IMR-90 (cell line): ENCODE measurements at regions not wholly inside any gene's neighbourhood (a gene's known extent, or its start where the extent isn't known, plus 50 kb on each side); places are given as distances from the start of the nearest gene placed in this dataset.

ENCODE experiments used
- ATAC-seq: fragments of 200-7000 bp; cut with Tn5 transposase; 2 replicates; pipeline ENCODE4 v1.9.1; 2020; ENCODE audit warnings: low read depth, mild to moderate bottlenecking, moderate library complexity
- BruUV-seq: library from RNA; stranded (reverse); fragments of 400-500 nt; replicated peaks from 2 replicates; lab custom pipeline; 2021; lab: Mats Ljungman, UMichigan
- CTCF ChIA-PET: fragments of 300-600 bp; formaldehyde crosslinking; extraction: SDS; loops from one replicate; lab custom pipeline; 2021; ENCODE audit warnings: antibody characterized with exemption; lab: Yijun Ruan, JAX
- POLR2A ChIA-PET: fragments of 300-600 bp; sonication (Branson Sonifier 250); formaldehyde crosslinking; loops from one replicate; lab custom pipeline; 2022; ENCODE audit warnings: antibody characterized with exemption; ENCODE audit not compliant: unreplicated experiment; lab: Charles Lee
- DNase-seq: peaks from one replicate; pipeline ENCODE4 v3.0.0; 2013
- H2AFZ ChIP-seq: replicated peaks from 2 replicates; pipeline ENCODE3; 2013; ENCODE audit warnings: low read length, mild to moderate bottlenecking; ENCODE audit not compliant: poor library complexity
- H2AK5ac ChIP-seq: 2 replicates; pipeline ENCODE4 v1.6.1; 2013; ENCODE audit warnings: low read depth, low read length, inconsistent platforms
- H2AK9ac ChIP-seq: replicated peaks from 2 replicates; pipeline ENCODE3; 2013; ENCODE audit warnings: mild to moderate bottlenecking, low read depth, low read length, moderate library complexity; ENCODE audit not compliant: poor library complexity
- H2BK120ac ChIP-seq: 2 replicates; pipeline ENCODE4 v1.6.1; 2013; ENCODE audit warnings: low read depth, low read length, inconsistent platforms
- H2BK15ac ChIP-seq: 3 replicates; pipeline ENCODE4 v1.6.1; 2013; ENCODE audit warnings: low read depth, low read length, inconsistent platforms
- H2BK20ac ChIP-seq: 2 replicates; pipeline ENCODE4 v1.6.1; 2013; ENCODE audit warnings: low read depth, mild to moderate bottlenecking, inconsistent platforms, low read length, moderate library complexity
- H2BK5ac ChIP-seq: 2 replicates; pipeline ENCODE4 v1.6.1; 2013; ENCODE audit warnings: mild to moderate bottlenecking, low read depth, low read length, inconsistent platforms; ENCODE audit not compliant: poor library complexity, severe bottlenecking
- H3K14ac ChIP-seq: replicated peaks from 2 replicates; pipeline ENCODE4 v1.6.1; 2013; ENCODE audit warnings: low read depth, low read length, inconsistent platforms
- H3K18ac ChIP-seq: 2 replicates; pipeline ENCODE4 v1.6.1; 2013; ENCODE audit warnings: low read depth, low read length, control low read depth
- H3K23ac ChIP-seq: 2 replicates; pipeline ENCODE4 v1.6.1; 2013; ENCODE audit warnings: low read depth, low read length, inconsistent platforms
- H3K27ac ChIP-seq: 2 replicates; pipeline ENCODE4 v1.5.1; 2013; ENCODE audit warnings: mild to moderate bottlenecking, control low read depth, low read length; ENCODE audit not compliant: insufficient read depth
- H3K27me3 ChIP-seq: 2 replicates; pipeline ENCODE4 v1.6.1; 2013; ENCODE audit warnings: low read length; ENCODE audit not compliant: control insufficient read depth, insufficient read depth
- H3K36me3 ChIP-seq: 2 replicates; pipeline ENCODE4 v1.6.1; 2013; ENCODE audit warnings: low read length, mixed read lengths; ENCODE audit not compliant: control insufficient read depth, insufficient read depth
- H3K4ac ChIP-seq: 2 replicates; pipeline ENCODE4 v1.6.1; 2013; ENCODE audit warnings: low read depth, low read length, inconsistent platforms
- H3K4me1 ChIP-seq: 2 replicates; pipeline ENCODE4 v1.6.1; 2013; ENCODE audit warnings: low read length, mixed read lengths; ENCODE audit not compliant: control insufficient read depth, insufficient read depth
- H3K4me2 ChIP-seq: 2 replicates; pipeline ENCODE4 v1.6.1; 2013; ENCODE audit warnings: low read depth, mild to moderate bottlenecking, control low read depth, low read length, moderate library complexity
- H3K4me3 ChIP-seq: 2 replicates; pipeline ENCODE4 v1.5.1; 2013; ENCODE audit warnings: low read depth, mild to moderate bottlenecking, control low read depth, low read length, moderate library complexity; ENCODE audit not compliant: insufficient read depth
- H3K56ac ChIP-seq: 2 replicates; pipeline ENCODE4 v1.6.1; 2013; ENCODE audit warnings: low read length, inconsistent platforms; ENCODE audit not compliant: insufficient read depth; ENCODE audit errors: extremely low read depth
- H3K79me1 ChIP-seq, 2 experiments: 2 replicates each; pipeline ENCODE4 v1.6.1; 2013; ENCODE audit warnings: low read length in 2 of 2, inconsistent platforms in 1 of 2, low read depth in 1 of 2
- H3K9ac ChIP-seq: 2 replicates; pipeline ENCODE4 v1.6.1; 2013; ENCODE audit warnings: low read depth, low read length, control low read depth
- H3K9me1 ChIP-seq: 2 replicates; pipeline ENCODE4 v1.6.1; 2013; ENCODE audit warnings: low read length, inconsistent platforms; ENCODE audit not compliant: insufficient read depth
- H3K9me3 ChIP-seq: 2 replicates; pipeline ENCODE4 v1.6.1; 2013; ENCODE audit warnings: low read length; ENCODE audit not compliant: control insufficient read depth, insufficient read depth
- H4K20me1 ChIP-seq: 2 replicates; pipeline ENCODE4 v1.6.1; 2013; ENCODE audit warnings: low read length, inconsistent platforms; ENCODE audit not compliant: insufficient read depth
- H4K5ac ChIP-seq: 2 replicates; pipeline ENCODE4 v1.6.1; 2013; ENCODE audit warnings: mild to moderate bottlenecking, low read depth, low read length, control low read depth
- H4K8ac ChIP-seq, 2 experiments: 2 replicates each; pipeline ENCODE4 v1.6.1; 2013; ENCODE audit warnings: low read depth in 2 of 2, low read length in 2 of 2, control low read depth in 1 of 2, inconsistent platforms in 1 of 2
- H4K91ac ChIP-seq: 2 replicates; pipeline ENCODE4 v1.6.1; 2013; ENCODE audit warnings: low read depth, low read length, inconsistent platforms; ENCODE audit not compliant: insufficient read depth
- BHLHE40 ChIP-seq: fragments of 150-350 bp; IDR thresholded peaks from 2 replicates; pipeline ENCODE4 v1.6.1; 2016; ENCODE audit warnings: mild to moderate bottlenecking, low read depth, low read length
- CEBPB ChIP-seq: IDR thresholded peaks from 2 replicates; pipeline ENCODE4 v1.6.1; 2012; ENCODE audit warnings: low read depth, low read length, improper control_type of control experiment
- CHD1 ChIP-seq: IDR thresholded peaks from 2 replicates; pipeline ENCODE4 v1.6.1; 2012; ENCODE audit warnings: low read depth, low read length, improper control_type of control experiment
- CTCF ChIP-seq: conservative IDR thresholded peaks from 2 replicates; pipeline ENCODE4 v1.5.1; 2012; ENCODE audit warnings: mild to moderate bottlenecking, low read depth, low read length, improper control_type of control experiment
- ELK1 ChIP-seq: fragments of 150-350 bp; IDR thresholded peaks from 2 replicates; pipeline ENCODE4 v1.6.1; 2016; ENCODE audit warnings: low read depth, mild to moderate bottlenecking, low read length, moderate library complexity, borderline replicate concordance
- FOS ChIP-seq: fragments of 150-350 bp; IDR thresholded peaks from 2 replicates; pipeline ENCODE4 v1.6.1; 2016; ENCODE audit warnings: low read depth, low read length
- MAFK ChIP-seq: IDR thresholded peaks from 2 replicates; pipeline ENCODE4 v1.6.1; 2012; ENCODE audit warnings: low read depth, low read length, improper control_type of control experiment
- MAZ ChIP-seq: IDR thresholded peaks from 2 replicates; pipeline ENCODE4 v1.6.1; 2012; ENCODE audit warnings: low read depth, mild to moderate bottlenecking, low read length, improper control_type of control experiment, moderate library complexity, borderline replicate concordance
- MXI1 ChIP-seq: IDR thresholded peaks from 2 replicates; pipeline ENCODE4 v1.6.1; 2012; ENCODE audit warnings: low read depth, mild to moderate bottlenecking, low read length, moderate library complexity, borderline replicate concordance
- NFE2L2 ChIP-seq: fragments of 150-350 bp; IDR thresholded peaks from 2 replicates; pipeline ENCODE4 v1.6.1; 2016; ENCODE audit warnings: low read depth, mild to moderate bottlenecking, low read length
- POLR2A ChIP-seq: IDR thresholded peaks from 2 replicates; pipeline ENCODE4 v1.6.1; 2012; ENCODE audit warnings: mild to moderate bottlenecking, low read depth, low read length
- RAD21 ChIP-seq: IDR thresholded peaks from 2 replicates; pipeline ENCODE4 v1.6.1; 2012; ENCODE audit warnings: low read length, improper control_type of control experiment
- RCOR1 ChIP-seq: IDR thresholded peaks from 2 replicates; pipeline ENCODE4 v1.6.1; 2012; ENCODE audit warnings: mild to moderate bottlenecking, low read length, improper control_type of control experiment; ENCODE audit not compliant: insufficient replicate concordance
- RFX5 ChIP-seq: IDR thresholded peaks from 2 replicates; pipeline ENCODE4 v1.8.0; 2012; ENCODE audit warnings: low read depth, mild to moderate bottlenecking, low read length, moderate library complexity
- SMC3 ChIP-seq: fragments of 150-350 bp; IDR thresholded peaks from 2 replicates; pipeline ENCODE4 v1.6.1; 2016; ENCODE audit warnings: low read depth, mild to moderate bottlenecking, antibody characterized with exemption, low read length, moderate library complexity
- USF2 ChIP-seq: fragments of 150-350 bp; IDR thresholded peaks from 2 replicates; pipeline ENCODE4 v1.6.1; 2017; ENCODE audit warnings: mild to moderate bottlenecking, antibody characterized with exemption, low read length, low read depth
- WGBS, 2 experiments: methylation state at CpG; one replicate each; pipeline versions ENCODE4 v1.1.5 to v1.1.7; 2013; ENCODE audit warnings: missing lambda C conversion rate in 2 of 2; ENCODE audit not compliant: insufficient read length in 1 of 2; ENCODE audit errors: extremely low coverage in 2 of 2; 5-methylcytosine and 5-hydroxymethylcytosine counted together
- dilution Hi-C: fragments of 300-500 bp; cut with HindIII; formaldehyde crosslinking; loops from one replicate; pipeline ENCODE4 v1.14.3; 2018; ENCODE audit warnings: low sequenced_read_pairs; ENCODE audit not compliant: unreplicated experiment
- in situ Hi-C: fragments of 300-500 bp; cut with MboI; formaldehyde crosslinking; loops from 3 replicates; pipeline ENCODE4 v1.14.3; 2019; ENCODE audit warnings: low sequenced_read_pairs, inconsistent platforms, mixed read lengths
- intact Hi-C: fragments of 100-400 bp; cut with micrococcal nuclease; formaldehyde crosslinking; loops from 2 replicates; pipeline ENCODE4 v1.10.0; 2022

GRCh38 chr2:46831869-46832265 is 83.7 kb downstream of the MCFD2 start:
- DNase-seq: no peak
- peak overlapping the region; percentile 88 to 90 for H4K8ac ChIP-seq
- no CpG with 5 or more reads among the region's 4 CpGs for WGBS, 2 experiments
- no peak overlapping the region for H3K4me3 ChIP-seq
- H2BK5ac ChIP-seq: peak overlapping the region; percentile 97
- H3K4ac ChIP-seq: peak overlapping the region; percentile 89
- no TSS peak for BruUV-seq
- H3K36me3 ChIP-seq: no peaks in the 10 kb centered on the region
- peaks cover 0 to 45% of the 10 kb centered on the region in 2 experiments; a peak in 2 of 4 replicates for H3K79me1 ChIP-seq
- peak overlapping the region; percentile 98 for H2AK5ac ChIP-seq
- in situ Hi-C loops (no loop called here), dilution Hi-C loops (no loop called here), intact Hi-C loops (loop anchor here (2.0 kb wide), 1 partner anchor 15 kb away; no protein-coding TSS in a partner anchor)
- H3K23ac ChIP-seq: peak overlapping the region; percentile 80
- peak overlapping the region; percentile 32; the same call in 1 of the 2 replicates for H3K9ac ChIP-seq
- ATAC-seq: no peak
- peak overlapping the region; percentile 59 for H3K14ac ChIP-seq
- no peaks in the 10 kb centered on the region for H3K27me3 ChIP-seq
- peak overlapping the region; percentile 95; the same call in 2 of the 3 replicates for H2BK15ac ChIP-seq
- CTCF ChIA-PET: interaction anchor here (0.9 kb wide), 1 partner anchor 14 kb away, joined by 3 read pairs; no protein-coding TSS in a partner anchor
- POLR2A ChIA-PET: no interaction called here
- peak overlapping the region; percentile 98 for H4K5ac ChIP-seq
- TF ChIP-seq RCOR1 (no peak), CTCF (no peak), POLR2A (no peak), USF2 (no peak), CHD1 (no peak), CEBPB (no peak), FOS (no peak), RFX5 (no peak), ELK1 (no peak), RAD21 (no peak), MAFK (no peak), MXI1 (no peak), SMC3 (no peak), BHLHE40 (no peak), NFE2L2 (no peak), MAZ (no peak)
- H2BK120ac ChIP-seq: peak overlapping the region; percentile 89
- H3K18ac ChIP-seq: peak overlapping the region; percentile 100
- H3K9me3 ChIP-seq: peaks cover 7% of the 10 kb centered on the region
- no peaks in the 10 kb centered on the region for H4K20me1 ChIP-seq
- H3K9me1 ChIP-seq: peaks cover 27% of the 10 kb centered on the region
- H2AFZ ChIP-seq: no peak overlapping the region
- peak overlapping the region; percentile 97 for H3K27ac ChIP-seq
- peak overlapping the region; percentile 97 for H4K91ac ChIP-seq
- H3K56ac ChIP-seq: peak overlapping the region; percentile 42
- H2BK20ac ChIP-seq: peak overlapping the region; percentile 94
- H3K4me1 ChIP-seq: peaks cover 37% of the 10 kb centered on the region
- peak overlapping the region; percentile 33 for H3K4me2 ChIP-seq
- H2AK9ac ChIP-seq: no peak overlapping the region
